ENCODE measurements at regions not wholly inside any gene's neighbourhood (a gene's known extent, or its start where the extent isn't known, plus 50 kb on each side); places are given as distances from the start of the nearest gene placed in this dataset.

DNA sequence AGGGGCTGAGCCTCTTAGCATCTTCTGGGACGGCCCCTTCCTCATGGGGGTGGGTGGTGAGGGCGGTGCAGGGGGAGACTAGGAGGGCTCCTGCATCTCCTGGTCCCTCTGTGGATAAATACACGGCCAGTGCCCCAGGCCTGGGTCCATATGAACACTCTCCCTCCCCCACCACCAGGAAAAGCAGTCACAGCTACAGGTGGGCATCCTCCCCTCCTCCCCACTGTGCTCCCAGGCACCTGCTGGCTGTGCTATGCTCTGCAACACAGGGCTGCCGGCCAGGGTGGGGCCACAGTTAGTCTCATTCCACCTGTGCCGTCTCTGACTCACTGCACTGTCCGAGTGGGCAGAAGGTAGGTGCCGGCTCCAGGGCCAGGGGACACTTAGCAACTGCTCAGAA lies 87.3 kb upstream of the INSIG1 start:
- ATAC-seq (no peak), DNase-seq (ENCODE audit: missing footprints) (no peak)
- intact Hi-C loops (cut with DNase I) = no loop called here

DNA sequence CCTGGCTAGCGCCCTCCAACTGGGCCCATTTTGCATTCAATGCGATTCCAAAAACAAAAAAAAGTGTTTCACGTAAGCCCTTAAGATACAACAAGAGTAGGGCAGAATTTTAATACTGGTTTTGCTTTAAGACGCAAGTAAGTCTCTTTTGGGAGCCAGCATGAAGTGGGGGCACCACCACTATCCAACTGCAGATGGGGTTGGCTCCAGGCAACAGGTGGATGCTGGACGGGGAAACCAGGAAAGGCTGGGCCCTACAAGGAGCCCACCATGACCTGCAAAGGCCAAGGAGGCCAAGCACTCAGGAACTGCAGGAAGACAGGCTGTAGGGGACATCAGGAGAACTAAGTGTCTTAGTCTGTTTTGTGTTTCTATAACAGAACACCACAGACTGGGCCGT lies 86.5 kb upstream of the INSIG1 start:
- DNase-seq (ENCODE audit: missing footprints) (no peak), ATAC-seq (no peak)
- intact Hi-C loops (cut with DNase I) = no loop called here

DNA sequence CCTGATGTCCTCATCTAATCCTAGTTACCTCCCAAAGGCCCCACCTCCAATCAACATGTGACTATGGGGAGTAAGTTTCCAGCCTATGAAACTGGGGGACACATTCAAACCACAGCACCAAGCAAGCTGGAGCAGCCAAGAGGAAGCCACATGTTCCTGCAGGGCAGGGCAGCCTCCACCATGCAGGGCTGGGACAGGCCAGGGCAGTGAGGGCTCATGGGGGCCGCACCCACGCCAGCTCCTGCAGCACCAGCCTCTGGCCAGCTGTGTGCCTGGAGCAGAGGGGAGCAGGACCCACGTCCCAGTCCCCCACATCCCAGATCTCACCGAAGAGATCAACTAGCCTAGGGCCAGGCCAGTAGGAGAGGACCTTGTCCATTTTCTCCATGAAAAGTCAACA lies 85.9 kb upstream of the INSIG1 start:
- no peak for ATAC-seq
- no peak for DNase-seq (ENCODE audit: missing footprints)
- intact Hi-C loops (cut with DNase I) = no loop called here

DNA sequence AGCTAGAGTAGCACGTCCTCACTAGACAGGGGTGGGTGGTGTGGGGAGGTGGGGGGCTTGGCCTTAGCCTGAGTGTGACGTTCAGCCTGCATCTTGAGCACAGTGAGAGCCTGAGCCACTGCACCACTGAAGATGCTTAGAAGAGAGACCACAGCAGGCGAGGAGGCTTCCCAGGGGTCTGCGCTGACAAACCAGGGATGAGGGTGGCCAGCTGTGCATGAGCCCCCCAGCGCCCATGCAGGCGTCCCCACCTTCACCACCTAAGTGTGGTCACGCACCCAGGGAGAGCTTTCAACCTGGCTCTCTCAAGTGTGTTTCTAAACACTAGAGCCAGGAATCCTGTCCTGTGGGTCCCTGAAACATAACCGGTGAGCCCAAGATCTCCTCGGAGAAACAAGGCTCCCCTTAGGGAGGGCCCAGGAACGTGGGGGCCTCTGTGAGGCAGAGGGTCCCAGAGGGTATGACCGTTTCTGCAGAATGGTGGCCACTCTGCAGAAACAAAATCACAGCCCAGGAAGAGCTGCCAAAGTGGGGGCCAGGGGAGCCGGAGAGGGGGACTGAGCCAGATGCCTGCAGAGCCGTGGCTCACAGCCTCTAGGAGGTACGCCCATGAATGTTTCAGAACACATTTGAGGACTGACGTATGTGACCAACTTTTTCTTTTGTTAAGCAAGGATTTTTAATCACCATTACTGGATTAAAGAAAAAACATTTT lies 85.2 kb upstream of the INSIG1 start:
- ATAC-seq = no peak
- DNase-seq (ENCODE audit: missing footprints) = no peak
- intact Hi-C loops (cut with DNase I) = no loop called here

DNA sequence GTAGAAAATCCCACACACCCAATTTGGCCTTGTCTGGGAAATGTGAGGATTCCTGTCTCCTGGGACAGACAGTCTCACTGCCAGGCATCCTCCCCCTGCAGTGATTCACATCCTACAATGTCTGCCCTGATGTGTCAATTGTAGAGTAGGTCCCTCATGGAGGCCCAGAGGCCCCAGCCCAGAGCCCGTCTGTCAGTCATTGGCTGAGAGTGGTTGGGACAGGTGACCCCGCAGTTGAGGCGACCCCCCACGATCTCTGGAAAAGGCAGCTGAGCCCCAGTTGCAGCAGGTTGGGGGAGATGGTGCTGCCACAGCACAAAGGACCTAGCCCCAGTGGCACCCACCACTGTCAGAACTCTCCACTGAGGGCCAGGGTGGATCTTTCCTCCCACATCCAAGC lies 84.3 kb upstream of the INSIG1 start:
- DNase-seq (ENCODE audit: missing footprints) = no peak
- intact Hi-C loops (cut with DNase I) = no loop called here
- ATAC-seq = no peak

DNA sequence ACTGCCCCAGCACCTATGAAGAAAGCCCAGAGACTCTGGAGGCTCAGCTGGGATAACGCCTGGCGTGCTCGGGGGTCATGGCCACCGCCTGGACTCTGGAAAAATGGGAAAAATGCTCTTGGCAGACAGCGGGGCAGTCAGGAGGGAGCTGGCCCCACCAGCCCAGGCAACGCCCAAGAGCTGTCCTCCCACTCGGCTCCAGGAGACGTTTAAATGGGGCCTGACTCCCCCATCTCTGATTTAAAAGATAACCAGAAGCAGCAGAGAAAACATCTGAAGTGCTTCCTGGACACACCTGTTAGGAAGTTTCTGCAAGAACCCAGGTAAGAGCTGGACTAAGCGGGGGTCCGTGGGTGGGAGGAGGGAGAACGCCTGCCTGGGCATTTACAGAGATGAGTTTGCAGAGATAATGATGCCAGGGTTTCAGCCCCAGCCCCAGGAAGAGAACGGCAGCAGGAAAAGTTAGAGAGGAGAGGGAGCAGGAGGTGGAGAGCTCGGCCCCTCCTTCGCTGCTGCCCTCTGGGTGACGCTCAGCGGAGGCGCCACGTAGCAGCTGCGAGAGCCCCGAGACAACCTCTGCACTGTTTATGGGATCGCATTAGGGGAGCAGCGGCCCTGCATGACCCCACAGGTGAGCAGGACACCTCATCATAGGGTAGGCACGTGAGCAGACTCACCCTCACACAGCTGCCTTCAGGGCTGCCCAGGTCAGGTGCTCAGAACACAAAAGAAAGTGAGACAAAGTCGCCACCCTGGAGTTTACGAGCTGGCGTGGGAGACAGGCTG lies 83.5 kb upstream of the INSIG1 start:
- ATAC-seq (no peak), DNase-seq (ENCODE audit: missing footprints) (no peak)
- intact Hi-C loops (cut with DNase I) = no loop called here

DNA sequence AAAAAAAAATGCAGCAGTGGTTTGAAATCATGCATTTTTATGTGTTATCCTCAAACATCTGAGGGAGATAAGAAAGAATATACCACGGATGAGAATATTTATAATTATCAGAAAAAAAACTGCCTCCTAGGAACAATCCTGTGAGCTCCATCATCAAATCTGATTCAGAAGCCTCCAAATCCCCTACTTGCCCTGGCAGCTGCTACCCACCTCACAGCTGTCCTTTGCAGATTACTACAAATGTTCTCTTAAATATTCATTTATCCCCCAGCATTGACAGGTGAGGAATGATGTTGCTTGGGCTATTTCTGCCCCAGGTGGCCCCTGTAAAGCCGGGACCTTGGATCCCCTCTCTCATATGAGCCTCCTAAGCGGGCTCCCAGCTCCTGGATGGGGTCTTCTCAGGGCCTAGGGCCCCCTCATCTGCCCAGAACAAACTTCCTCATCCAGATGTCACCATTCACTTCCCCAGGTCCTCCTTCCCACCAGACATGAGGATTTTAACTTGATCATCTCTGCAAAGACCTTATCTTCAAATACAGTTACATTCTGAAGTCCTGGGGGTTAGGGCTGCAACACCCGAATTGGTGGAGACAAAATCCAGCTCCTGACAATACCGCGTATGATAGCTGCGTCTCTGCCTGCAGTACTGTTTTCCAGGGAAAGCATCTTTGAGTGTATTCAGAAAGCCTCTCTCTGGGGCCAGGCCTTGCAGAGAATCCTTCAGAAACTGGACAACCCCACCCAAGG lies 81.9 kb upstream of the INSIG1 start:
- intact Hi-C loops (cut with DNase I) = no loop called here
- DNase-seq (ENCODE audit: missing footprints) = no peak
- no peak for ATAC-seq

DNA sequence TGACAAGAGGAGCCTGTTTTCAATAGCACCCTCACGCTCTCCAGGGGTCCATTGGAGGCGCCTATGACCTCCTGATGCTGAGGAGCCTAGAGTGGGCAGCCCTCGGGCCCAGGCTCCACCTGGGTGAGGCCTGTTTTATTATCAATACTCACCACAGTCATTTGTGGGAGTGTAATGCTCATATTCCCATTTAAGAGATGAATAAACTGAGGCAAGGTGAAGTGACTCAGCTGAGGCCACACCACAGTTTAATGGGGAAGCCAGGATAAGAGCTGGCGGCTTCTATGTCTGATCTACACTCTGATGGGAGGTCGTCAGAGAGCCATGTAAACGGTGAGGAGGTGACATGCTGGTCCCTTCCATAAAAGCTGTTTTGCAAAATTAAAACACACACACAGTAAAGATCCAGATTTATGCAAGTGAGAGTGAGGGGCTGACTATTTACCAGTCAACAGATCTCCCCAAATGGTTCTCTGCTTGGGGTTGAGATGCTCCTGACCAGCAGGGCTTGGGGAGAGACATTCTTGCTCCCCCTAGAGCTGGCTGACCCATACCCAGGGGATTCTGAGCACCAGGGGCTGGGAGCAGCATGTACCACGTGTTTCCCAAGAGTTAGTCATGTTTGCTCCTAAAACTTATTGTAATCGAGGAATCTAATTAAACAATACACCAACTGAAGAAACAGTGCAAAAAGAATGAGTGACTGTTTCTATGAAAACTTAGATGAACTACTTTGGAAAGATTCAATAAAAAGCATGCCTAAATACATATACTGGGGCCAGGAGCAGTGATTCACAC lies 81.0 kb upstream of the INSIG1 start:
- DNase-seq (ENCODE audit: missing footprints) (no peak), ATAC-seq (no peak)
- intact Hi-C loops (cut with DNase I) = no loop called here

DNA sequence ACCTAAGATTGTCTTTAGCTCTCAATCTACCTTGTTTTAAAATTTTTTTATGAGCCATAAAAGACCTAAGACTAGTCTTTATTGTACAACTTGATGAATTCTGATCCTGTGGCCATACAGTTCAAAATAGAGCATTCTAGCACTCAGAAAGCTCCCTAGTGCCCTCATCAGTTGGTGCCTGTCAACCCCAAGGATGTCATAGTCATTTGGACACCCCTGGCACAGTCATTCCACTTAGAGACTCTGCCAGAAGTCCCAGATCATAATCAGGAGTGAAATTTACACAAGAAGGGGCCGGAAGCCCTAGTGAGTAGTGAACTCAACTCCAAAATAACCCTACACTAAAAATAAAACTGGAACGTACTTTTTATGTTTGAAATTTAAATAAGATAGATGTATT lies 80.0 kb upstream of the INSIG1 start:
- ATAC-seq (no peak), DNase-seq (ENCODE audit: missing footprints) (no peak)
- intact Hi-C loops (cut with DNase I) = no loop called here

DNA sequence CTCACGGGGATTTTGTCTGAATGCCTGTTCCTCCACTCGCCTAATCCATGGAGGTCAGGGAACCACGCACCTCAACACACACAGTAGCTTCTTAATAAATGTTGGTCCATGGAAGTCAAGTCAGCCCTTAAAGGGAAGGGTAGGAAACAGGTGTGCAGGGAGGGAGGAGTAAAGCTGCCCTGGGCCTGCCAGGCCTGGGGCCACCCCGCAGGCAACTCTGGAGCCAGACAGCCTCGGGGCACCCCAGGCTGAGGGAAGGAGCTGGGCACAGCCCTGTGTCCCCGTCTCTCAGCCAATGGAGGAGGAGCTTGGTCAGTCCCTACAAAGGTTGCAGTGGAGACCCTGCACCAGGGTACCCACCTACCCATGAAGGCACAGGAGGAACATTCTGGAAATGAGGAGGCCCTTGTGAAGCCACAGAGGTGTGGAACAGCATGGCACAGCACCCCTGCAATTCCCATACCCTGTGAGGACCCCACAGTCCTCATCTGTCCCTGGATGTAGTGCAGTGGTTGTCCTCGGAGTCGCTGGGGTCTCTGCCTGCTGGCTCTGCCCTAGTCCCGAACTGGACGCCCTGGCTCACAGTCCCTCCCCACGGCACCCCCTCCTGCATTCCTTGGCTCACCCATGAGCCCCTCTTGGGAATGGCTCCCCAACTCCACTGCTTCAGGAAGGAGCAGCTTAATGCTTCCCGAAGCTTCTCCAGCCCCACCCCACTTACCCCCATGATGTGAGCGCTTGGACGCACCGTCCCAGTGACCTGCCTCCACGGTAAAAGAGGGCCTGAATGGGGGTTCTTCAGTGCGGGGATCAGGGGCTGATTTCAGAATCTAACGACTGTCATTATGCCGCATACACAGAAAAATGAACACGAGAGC lies 79.2 kb upstream of the INSIG1 start:
- intact Hi-C loops (cut with DNase I) = no loop called here
- no peak for ATAC-seq
- no peak for DNase-seq (ENCODE audit: missing footprints)

DNA sequence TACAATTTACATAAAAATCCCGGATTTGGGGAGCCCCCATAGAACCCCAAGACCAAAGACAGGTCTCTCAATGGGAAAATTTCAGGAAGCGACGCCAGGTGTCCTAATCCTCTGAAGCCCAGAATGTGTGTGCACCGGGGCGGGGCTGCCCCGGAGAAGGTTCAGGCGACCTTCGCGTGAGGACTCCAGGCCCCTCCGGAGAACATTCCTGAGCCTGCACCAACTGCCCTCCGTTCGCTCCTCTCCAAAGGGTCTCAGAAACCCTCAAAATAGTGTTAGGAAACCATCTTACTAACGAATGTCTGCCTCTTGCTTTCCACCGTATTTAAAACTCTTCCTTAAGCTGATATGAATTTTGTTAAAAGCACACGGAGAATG lies 78.5 kb upstream of the INSIG1 start:
- DNase-seq (ENCODE audit: missing footprints) (no peak), ATAC-seq (no peak)
- intact Hi-C loops (cut with DNase I) = no loop called here

DNA sequence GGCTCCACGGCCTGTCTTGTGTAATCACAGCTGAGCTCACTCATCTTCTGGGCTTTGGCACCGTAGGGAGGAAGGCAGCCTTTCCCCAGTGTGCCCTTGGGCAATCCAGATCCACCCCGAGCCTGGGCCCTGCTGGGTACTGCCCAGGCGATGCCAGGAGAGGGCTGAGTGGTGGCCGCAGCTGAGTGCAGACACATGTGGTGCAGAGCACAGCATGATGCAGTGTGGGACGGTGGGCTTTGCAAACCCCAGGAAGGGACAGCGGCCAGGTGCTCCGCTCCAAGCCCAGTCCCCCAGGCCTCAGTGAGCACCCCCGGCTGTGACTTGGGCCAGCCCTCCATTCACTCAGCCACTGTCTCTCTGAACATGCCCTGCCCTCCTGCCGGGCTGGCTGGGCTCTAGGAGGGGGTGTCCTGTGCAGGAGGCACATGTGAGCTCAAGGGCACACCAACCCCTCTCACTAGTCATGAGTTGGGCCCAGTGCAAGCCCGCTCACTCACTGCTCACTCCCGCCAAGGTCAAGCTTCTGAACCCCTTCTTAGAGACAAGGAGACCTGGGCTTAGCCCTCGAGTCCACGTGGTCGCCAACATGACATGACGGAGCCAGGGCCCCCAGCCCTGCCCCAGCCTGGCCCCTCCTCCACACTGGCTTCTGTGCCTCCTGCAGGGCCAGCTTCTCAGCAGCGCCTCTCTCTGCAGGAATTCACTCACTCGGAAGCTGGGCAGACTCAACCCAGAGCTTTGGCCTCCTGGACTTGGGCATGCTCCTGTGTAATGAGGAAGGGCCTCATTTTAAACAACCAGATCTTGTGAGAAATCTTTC lies 77.5 kb upstream of the INSIG1 start:
- ATAC-seq (peak; percentile 31), DNase-seq (ENCODE audit: missing footprints) (no peak)

DNA sequence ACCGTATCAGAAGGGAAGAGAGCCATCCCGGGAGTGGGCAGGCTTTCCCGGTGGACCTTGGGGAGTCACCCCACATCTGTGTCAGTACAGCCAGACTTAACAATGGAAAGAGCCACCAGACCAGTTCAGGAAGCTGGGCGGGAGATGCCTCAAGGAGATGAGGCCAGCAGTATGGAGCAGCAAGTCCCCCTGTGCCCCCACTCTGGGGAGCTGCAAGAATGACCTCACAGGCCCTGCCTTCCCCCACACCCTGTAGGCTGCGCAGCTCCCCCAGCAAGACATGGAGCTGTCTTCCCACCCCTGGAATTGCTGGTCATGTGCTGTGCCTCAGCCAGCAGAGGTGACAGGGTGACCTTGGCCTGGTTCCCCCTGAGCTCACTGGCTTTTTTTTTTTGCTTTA lies 76.8 kb upstream of the INSIG1 start:
- intact Hi-C loops (cut with DNase I) = no loop called here
- DNase-seq (ENCODE audit: missing footprints) = no peak

More for the DNA sequence above, 77.5 kb upstream of the INSIG1 start:
- intact Hi-C loops (cut with DNase I) = no loop called here

DNA sequence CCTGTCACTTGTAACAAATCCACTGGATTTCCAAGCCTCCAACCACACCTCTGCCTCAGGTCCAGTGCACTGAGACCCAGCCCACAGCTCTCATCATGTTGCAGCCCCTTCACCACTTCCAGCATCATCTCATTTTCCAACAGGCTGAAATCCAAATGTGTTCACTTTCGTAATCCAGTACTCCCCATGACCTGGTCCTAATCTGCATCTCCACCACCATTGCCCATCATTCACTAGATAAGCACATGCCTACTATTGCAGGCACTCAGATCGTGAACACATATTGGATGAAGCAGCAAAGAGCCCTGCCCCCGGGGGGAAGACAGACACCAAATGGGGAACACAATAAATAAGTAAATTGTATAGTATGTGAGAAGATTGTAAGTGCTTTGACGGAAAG lies 76.1 kb upstream of the INSIG1 start:
- intact Hi-C loops (cut with DNase I) = no loop called here
- DNase-seq (ENCODE audit: missing footprints) = no peak
- ATAC-seq = no peak

More for the DNA sequence above, 76.8 kb upstream of the INSIG1 start:
- no peak for ATAC-seq

DNA sequence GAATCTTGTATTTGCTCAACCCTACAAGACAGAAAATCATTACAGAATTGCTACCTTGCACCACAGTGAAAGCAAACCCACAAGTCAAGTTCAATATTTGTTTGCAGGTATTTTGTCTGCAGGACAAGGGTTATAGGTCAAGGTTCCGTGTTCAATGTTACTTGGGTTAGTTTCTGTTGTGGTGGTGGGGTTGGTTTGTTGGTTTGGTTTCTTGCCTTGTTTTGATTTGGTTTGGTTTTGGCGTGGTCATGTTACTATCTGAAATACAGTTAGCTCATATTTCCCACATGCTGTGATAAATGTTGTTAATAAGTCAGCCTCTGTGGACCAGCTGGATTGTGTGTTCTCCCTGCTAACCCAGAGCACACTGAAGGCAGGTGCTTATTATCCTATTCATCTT lies 75.6 kb upstream of the INSIG1 start:
- DNase-seq (ENCODE audit: missing footprints) (no peak), ATAC-seq (no peak)
- intact Hi-C loops (cut with DNase I) = no loop called here

DNA sequence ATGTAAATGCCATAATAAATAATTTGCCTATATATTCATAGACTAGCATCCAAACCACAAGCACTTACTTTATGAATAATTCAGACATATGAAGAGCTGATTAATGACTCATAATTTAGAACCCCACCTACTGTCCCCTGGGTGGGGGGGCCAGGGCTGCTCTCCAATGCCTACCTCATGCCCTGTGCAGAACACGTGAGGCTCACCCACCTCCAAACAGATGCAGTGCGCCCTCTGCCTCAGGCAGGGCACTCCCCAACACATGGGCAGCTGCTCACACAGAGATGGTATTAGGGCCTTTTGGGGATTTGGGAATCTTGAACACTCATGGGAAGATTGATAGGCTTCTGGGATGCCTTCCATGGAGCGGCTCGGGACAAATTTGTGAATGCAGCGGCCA lies 75.1 kb upstream of the INSIG1 start:
- ATAC-seq (no peak), DNase-seq (ENCODE audit: missing footprints) (no peak)
- intact Hi-C loops (cut with DNase I) = no loop called here

DNA sequence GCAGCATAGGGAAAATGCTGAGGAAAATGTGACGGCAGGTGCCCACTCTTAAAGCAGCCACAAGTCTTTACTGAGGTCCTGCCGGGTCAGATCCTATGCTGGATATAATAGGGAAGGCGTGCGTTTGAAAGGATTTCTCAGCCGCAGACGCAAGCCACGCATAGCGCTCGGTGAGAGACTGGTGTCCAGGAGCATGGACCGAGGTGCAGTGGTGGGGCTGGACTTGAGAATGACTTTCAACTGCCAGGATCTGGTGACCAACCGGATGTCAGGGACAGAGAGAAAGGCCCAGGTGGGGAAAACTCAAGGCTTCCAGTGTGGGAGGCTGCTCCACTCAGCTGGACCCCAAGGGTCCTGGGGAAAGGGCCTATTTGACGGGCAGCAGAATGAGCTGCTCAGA lies 74.7 kb upstream of the INSIG1 start:
- DNase-seq (ENCODE audit: missing footprints) (no peak), ATAC-seq (no peak)
- intact Hi-C loops (cut with DNase I) = no loop called here

DNA sequence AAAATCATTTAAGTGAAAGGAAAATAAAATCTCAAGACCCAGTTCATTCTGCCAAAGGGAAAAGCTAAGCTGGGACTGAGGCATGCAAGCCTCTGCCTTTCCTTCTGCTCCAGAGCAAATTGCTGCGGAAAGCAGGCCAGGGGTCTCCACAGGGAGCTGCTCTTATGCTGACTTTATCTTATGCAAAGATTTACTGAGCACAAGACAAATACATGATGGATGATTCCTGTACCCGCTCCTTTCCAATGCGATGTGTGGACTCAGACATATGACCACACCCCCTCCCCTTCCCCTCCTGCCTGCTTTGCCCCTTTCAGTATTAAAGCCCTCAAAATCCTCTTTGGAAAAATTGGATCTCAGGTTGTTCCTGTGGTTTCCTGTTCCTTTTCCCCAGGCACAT lies 74.2 kb upstream of the INSIG1 start:
- no peak for ATAC-seq
- intact Hi-C loops (cut with DNase I) = no loop called here

More for the DNA sequence above, 74.2 kb upstream of the INSIG1 start:
- no peak for DNase-seq (ENCODE audit: missing footprints)

Measured in Right ventricle myocardium inferior (tissue), 1 donor.